ENCODE measurements at regions not wholly inside any gene's neighbourhood (a gene's known extent, or its start where the extent isn't known, plus 50 kb on each side); places are given as distances from the start of the nearest gene placed in this dataset.
A peak's percentile ranks its signal among the peaks of the same experiment; 100 is the strongest.

DNA sequence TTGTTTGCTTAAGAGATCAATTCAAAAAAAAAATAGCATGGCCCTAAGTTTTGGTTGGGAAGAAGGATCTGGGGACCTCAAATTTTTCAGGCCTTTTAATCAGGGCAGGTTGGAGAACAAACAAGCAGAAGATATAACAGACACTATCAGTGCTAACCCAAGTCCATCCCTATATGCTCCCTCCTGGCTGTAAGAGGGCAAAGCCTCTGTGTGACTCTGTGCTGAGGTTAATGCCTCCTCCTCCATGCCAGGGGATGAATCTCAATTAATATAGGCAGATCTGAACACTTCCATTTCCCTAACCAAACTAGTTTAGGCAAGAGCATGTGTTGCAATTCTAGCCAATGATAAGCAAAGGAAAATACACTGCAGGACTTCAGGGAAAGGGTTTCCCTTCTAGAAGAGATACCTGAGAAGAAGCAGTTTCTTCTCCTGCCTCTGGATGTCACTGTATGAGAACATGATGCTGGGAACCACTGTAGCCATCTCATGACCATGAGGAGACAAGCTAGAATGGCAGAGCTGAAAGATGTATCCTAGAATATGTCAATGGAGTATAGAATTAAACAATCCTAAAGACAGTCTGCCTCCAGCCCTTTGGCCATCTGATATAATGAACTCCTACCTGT is 76.0 kb downstream of the CHD9NB start:
- TF ChIP-seq ELF4 (IDR thresholded peaks at IDR 0.05) = no peak
- no peak for TF ChIP-seq SP1 (IDR thresholded peaks at IDR 0.05)
- TF ChIP-seq L3MBTL2 (conservative IDR thresholded peaks at IDR 0.05) = no peak
- TF ChIP-seq SUZ12 (IDR thresholded peaks at IDR 0.05) = no peak
- POLR2A ChIA-PET = no interaction called here
- DNase-seq (ENCODE audit: extremely low spot score) = peak; percentile 42
- CTCF ChIA-PET = interaction anchor here (0.5 to 0.8 kb wide), 3 partner anchors 11 to 63 kb away, joined by 3 to 4 read pairs (median 3); no protein-coding TSS in a partner anchor

- no peak for DNase-seq (ENCODE audit: extremely low spot score)
- POLR2A ChIA-PET = no interaction called here
- CTCF ChIA-PET = no interaction called here
- TF ChIP-seq FOXA1 (IDR thresholded peaks at IDR 0.05) (no peak), SP1 (IDR thresholded peaks at IDR 0.05) (no peak), TARDBP (IDR thresholded peaks at IDR 0.05) (no peak), L3MBTL2 (conservative IDR thresholded peaks at IDR 0.05) (no peak), ARNT (IDR thresholded peaks at IDR 0.05) (no peak), FOXK2 (IDR thresholded peaks at IDR 0.05) (no peak), PKNOX1 (IDR thresholded peaks at IDR 0.05) (no peak), ZNF384 (IDR thresholded peaks at IDR 0.05) (no peak), SUZ12 (IDR thresholded peaks at IDR 0.05) (no peak), ELF4 (IDR thresholded peaks at IDR 0.05) (no peak), FOXM1 (IDR thresholded peaks at IDR 0.05; ENCODE audit: borderline replicate concordance) (no peak), LEF1 (IDR thresholded peaks at IDR 0.05; ENCODE audit: borderline replicate concordance) (no peak), NFRKB (IDR thresholded peaks at IDR 0.05) (no peak)
Observed at GRCh38 chr16:52967744-52968143, 85.0 kb downstream of the CHD9NB start.

DNA sequence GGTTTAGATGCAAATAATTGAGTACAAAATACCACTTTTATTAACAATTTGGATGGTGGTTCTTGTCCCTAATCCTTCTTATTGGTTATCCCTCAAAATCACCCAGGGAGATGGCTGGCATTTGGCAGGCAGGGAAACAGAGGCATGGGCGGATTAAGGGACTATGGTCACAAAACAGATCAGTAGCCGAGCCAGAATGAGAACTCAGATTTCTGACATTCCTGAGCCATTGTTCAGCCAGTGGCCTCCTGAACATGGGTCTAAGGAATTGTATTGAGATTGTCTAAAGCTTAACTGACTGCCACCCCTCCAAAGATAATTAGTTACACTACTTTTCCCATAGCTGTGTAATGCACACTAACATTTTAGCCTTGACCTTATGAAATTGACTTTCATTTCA is 88.4 kb downstream of the CHD9NB start:
- POLR2A ChIA-PET = no interaction called here
- TF ChIP-seq CTBP1 (IDR thresholded peaks at IDR 0.05; ENCODE audit: borderline replicate concordance) = no peak
- CTCF ChIA-PET = no interaction called here
- no peak for DNase-seq (ENCODE audit: extremely low spot score)

- CTCF ChIA-PET = no interaction called here
- POLR2A ChIA-PET = no interaction called here
- DNase-seq (ENCODE audit: extremely low spot score) = no peak
- no peak for TF ChIP-seq HDGF (IDR thresholded peaks at IDR 0.05; ENCODE audit: borderline replicate concordance)
- TF ChIP-seq ELF4 (IDR thresholded peaks at IDR 0.05) = no peak
- no peak for TF ChIP-seq PKNOX1 (IDR thresholded peaks at IDR 0.05)
- no peak for TF ChIP-seq SP1 (IDR thresholded peaks at IDR 0.05)
- TF ChIP-seq ZNF384 (IDR thresholded peaks at IDR 0.05) = no peak
- no peak for TF ChIP-seq LEF1 (IDR thresholded peaks at IDR 0.05; ENCODE audit: borderline replicate concordance)
- no peak for TF ChIP-seq NFRKB (IDR thresholded peaks at IDR 0.05)
- no peak for TF ChIP-seq SUZ12 (IDR thresholded peaks at IDR 0.05)
Observed at GRCh38 chr16:52963855-52964242, 88.8 kb downstream of the CHD9NB start.

DNA sequence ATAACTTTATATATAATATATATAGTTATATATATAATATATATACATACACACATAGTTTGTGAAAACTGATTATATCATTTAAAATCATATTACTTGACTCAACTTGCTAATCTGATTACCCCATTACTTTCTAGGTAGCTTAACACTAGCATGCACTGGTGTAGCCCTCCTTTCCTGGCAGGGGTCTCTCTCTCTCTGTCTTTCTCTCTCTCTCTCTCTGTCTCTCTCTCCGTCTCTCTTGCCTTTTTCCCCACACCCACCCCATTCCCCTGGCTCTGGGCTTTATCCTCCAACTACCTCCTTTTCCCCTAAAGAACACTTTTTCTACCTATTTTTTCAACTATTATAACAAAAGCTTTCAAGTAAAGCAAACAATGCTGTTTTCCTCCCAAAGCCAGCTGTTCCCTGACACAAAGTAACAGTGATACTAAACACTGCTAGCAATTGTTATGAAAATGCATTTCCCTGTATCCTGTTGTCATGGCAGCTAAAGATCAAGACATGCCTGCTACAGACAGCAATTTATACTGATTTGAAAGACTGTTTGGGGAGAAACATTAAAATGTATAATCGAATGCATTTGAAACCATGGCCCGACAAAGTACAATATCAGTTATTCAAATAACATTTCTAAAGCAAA is 89.4 kb downstream of the CHD9NB start:
- POLR2A ChIA-PET = no interaction called here
- CTCF ChIA-PET = no interaction called here
- no peak for DNase-seq (ENCODE audit: extremely low spot score)
- TF ChIP-seq ZNF384 (IDR thresholded peaks at IDR 0.05) = no peak
- no peak for TF ChIP-seq SP1 (IDR thresholded peaks at IDR 0.05)
- TF ChIP-seq FOXM1 (IDR thresholded peaks at IDR 0.05; ENCODE audit: borderline replicate concordance) = no peak
- TF ChIP-seq CTBP1 (IDR thresholded peaks at IDR 0.05; ENCODE audit: borderline replicate concordance) = no peak
- no peak for TF ChIP-seq ELF4 (IDR thresholded peaks at IDR 0.05)
- no peak for TF ChIP-seq PKNOX1 (IDR thresholded peaks at IDR 0.05)
- TF ChIP-seq LEF1 (IDR thresholded peaks at IDR 0.05; ENCODE audit: borderline replicate concordance) = no peak
- no peak for TF ChIP-seq ARNT (IDR thresholded peaks at IDR 0.05)
- TF ChIP-seq TARDBP (IDR thresholded peaks at IDR 0.05) = no peak
- no peak for TF ChIP-seq HDGF (IDR thresholded peaks at IDR 0.05; ENCODE audit: borderline replicate concordance)
- no peak for TF ChIP-seq FOXA1 (IDR thresholded peaks at IDR 0.05)

- TF ChIP-seq PKNOX1 (IDR thresholded peaks at IDR 0.05) = no peak
- TF ChIP-seq CTBP1 (IDR thresholded peaks at IDR 0.05; ENCODE audit: borderline replicate concordance) = no peak
- TF ChIP-seq LEF1 (IDR thresholded peaks at IDR 0.05; ENCODE audit: borderline replicate concordance) = no peak
- TF ChIP-seq FOXA1 (IDR thresholded peaks at IDR 0.05) = no peak
- TF ChIP-seq SUZ12 (IDR thresholded peaks at IDR 0.05) = no peak
- no peak for TF ChIP-seq L3MBTL2 (conservative IDR thresholded peaks at IDR 0.05)
- no peak for TF ChIP-seq ZNF384 (IDR thresholded peaks at IDR 0.05)
- DNase-seq (ENCODE audit: extremely low spot score) = no peak
- ChIA-PET POLR2A (no interaction called here), CTCF (no interaction called here)
Observed at GRCh38 chr16:52958951-52959350, 93.7 kb downstream of the CHD9NB start.

DNA sequence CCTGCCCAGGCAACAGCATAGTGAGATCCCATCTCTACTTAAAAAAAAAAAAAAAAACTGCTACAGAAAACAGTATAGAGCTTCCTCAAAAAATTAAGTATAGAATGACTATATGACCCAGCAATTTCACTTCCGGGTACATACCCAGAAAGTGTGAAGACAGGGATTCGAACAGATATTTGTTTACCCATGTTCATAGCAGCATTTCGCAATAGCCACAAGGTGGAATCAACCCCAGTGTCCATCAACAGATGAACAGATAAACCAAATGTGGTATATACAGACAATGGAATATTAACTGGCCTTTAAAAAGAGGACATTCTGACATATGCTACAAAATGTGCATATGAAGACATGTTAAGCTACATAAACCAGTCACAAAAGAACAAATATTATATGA is 95.5 kb downstream of the CHD9NB start:
- POLR2A ChIA-PET = no interaction called here
- TF ChIP-seq LEF1 (IDR thresholded peaks at IDR 0.05; ENCODE audit: borderline replicate concordance) (no peak), FOXA1 (IDR thresholded peaks at IDR 0.05) (no peak), SP1 (IDR thresholded peaks at IDR 0.05) (no peak), HDGF (IDR thresholded peaks at IDR 0.05; ENCODE audit: borderline replicate concordance) (no peak), CTBP1 (IDR thresholded peaks at IDR 0.05; ENCODE audit: borderline replicate concordance) (no peak), TARDBP (IDR thresholded peaks at IDR 0.05) (no peak), PKNOX1 (IDR thresholded peaks at IDR 0.05) (no peak), FOXK2 (IDR thresholded peaks at IDR 0.05) (no peak), NFRKB (IDR thresholded peaks at IDR 0.05) (no peak), L3MBTL2 (conservative IDR thresholded peaks at IDR 0.05) (no peak), ZNF384 (IDR thresholded peaks at IDR 0.05) (no peak), SUZ12 (IDR thresholded peaks at IDR 0.05) (no peak), ELF4 (IDR thresholded peaks at IDR 0.05) (no peak), BHLHE40 (IDR thresholded peaks at IDR 0.05; ENCODE audit: borderline replicate concordance) (no peak), ARNT (IDR thresholded peaks at IDR 0.05) (no peak), FOXM1 (IDR thresholded peaks at IDR 0.05; ENCODE audit: borderline replicate concordance) (no peak)
- CTCF ChIA-PET = no interaction called here
- no peak for DNase-seq (ENCODE audit: extremely low spot score)

All from HEK293T (cell line).